HG02623 (cell line): ENCODE measurements at regions not wholly inside any gene's neighbourhood (a gene's known extent, or its start where the extent isn't known, plus 50 kb on each side); places are given as distances from the start of the nearest gene placed in this dataset.
A peak's percentile ranks its signal among the peaks of the same experiment; 100 is the strongest.

Experiments used
- ATAC-seq: cut with Tn5 transposase; IDR thresholded peaks from one replicate; pipeline ENCODE4 v1.9.1; 2021; ENCODE audit warnings: moderate library complexity; ENCODE audit not compliant: unreplicated experiment

GRCh38 chr13:44118881-44119280 lies 239.2 kb downstream of the LACC1 start:
- ATAC-seq: no peak

- ATAC-seq: no peak
These were observed 240.3 kb downstream of the LACC1 start for GRCh38 chr13:44120043-44120442.

DNA sequence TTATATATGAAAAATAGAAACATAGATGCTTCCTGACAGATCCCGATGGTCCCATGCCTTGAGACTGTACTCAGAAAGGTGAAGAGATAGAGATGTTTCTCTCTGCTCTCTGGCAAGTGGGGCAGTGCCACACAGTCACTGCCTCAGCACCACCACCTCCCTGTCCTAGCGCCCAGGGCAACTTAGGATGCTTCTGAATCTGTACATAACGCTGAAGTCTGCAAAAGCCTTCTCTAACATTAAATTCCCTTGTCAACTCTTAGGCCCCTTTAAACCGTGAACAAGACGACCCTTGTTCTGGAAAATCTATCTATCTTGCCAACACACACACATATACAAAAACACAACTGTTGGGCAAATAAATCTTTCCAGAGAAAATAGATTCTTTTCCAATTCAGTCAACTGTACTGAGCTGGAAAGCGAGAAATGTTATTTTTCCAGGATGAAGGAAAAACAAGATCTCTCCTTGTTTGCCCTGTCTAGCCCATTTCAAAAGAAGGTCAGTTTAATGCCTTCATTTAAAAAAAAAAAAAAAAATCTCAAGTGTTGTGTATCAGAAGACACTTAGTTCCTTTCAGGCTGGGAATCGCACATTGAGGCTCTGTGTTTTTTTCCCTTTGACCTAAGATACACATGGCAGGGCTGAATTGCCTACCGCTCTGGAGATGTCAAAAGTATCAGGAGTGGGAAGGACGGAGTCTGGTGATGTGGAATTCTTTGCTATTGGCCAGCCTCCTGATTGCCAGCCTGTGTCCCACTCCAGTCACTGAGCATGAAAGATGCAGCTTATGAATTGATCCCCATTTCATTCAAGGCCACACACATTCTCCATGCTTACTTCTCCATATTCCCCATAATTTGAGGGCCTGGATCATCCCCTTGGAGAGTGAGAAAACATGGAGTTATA lies 241.4 kb downstream of the LACC1 start:
- no peak for ATAC-seq

- no peak for ATAC-seq
These were observed 244.6 kb downstream of the LACC1 start for GRCh38 chr13:44124352-44124751.

DNA sequence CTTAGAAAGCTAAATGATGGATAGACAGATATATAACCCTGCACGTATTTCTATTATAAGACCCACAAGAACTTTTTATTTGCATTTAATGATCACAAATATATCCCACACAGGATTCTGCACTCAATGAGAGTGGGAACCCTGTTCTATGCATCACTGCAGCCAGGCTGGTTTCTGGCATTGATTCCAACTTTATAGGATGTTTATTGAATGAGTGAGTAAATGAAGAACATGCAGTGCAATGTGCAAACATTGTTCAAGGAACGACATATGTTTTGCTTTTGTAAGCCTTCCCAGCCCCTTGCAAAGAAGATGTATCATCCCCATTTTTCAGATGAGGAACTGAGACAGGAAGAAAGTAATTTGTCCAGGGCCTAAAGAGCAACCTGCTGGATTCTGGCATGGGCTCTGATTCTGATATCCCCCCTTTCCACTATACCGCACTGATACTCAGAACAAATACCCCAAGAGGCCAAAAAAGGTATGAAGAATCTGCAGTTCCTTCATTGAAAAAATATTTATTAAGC lies 246.3 kb downstream of the LACC1 start:
- no peak for ATAC-seq

- no peak for ATAC-seq
These were observed 245.0 kb upstream of the SERP2 start for GRCh38 chr13:44128552-44129001.

GRCh38 chr13:44129418-44129817 lies 244.2 kb upstream of the SERP2 start:
- no peak for ATAC-seq

GRCh38 chr13:44131069-44131614 lies 242.5 kb upstream of the SERP2 start:
- no peak for ATAC-seq

DNA sequence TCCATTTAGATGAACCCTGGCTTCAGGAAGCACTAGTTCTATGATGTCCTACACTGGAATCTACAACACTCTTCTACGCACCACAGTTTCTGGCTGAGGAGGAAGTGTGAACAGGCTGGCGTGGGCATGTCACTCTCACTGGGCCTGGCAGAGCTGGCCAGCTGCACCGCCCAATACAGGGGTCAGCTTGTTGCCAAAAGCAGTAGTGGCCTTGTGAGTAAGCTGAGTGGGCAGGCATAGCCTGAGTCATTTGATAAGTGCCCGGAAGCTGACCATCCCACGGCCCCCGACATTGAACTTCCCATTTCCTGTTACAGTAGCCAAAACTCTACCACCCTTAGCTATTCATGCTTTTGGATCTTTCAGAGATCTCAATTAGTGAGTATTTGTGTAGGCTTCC lies 240.9 kb upstream of the SERP2 start:
- ATAC-seq: no peak

DNA sequence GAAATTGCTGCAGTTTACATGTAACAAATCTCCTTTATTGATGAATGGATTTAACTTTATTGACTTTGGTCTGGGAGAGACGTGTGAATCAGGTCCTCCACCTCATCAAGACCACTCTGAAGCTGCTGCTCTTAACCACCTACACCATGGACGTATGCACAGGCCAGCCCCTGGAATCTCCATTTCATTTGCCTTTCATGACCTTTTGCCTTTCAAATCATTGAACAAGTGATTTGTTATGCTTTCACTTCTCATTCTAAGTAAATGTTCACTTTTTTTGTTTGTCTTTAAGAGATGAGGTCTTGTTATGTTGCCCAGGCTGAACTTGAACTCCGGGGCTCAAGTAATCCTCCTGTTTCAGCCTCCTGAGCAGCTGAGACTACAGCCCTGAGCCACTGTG lies 240.0 kb upstream of the SERP2 start:
- no peak for ATAC-seq

GRCh38 chr13:44135566-44135965 lies 238.1 kb upstream of the SERP2 start:
- no peak for ATAC-seq

- ATAC-seq: no peak
These were observed 236.8 kb upstream of the SERP2 start for GRCh38 chr13:44136696-44137268.

- no peak for ATAC-seq
These were observed 236.2 kb upstream of the SERP2 start for GRCh38 chr13:44137466-44137865.

DNA sequence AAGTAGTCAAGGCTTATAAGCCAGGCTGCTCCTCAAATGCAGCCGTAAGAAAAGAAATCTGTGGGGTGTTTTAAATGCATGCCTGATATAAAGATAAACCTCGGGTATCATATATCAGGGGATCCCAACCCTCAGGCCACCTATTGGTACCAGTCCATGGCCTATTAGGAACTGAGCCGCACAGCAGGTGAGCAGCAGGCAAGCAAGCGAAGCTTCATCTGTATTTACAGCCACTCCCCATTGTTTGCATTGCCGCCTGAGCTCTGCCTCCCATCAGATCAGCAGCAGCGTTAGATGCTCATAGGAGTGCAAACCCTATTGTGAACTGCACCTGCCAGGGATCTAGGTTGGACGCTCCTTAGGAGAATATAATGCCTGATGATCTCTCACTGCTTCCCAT lies 233.5 kb upstream of the SERP2 start:
- no peak for ATAC-seq

GRCh38 chr13:44140888-44141724 lies 232.5 kb upstream of the SERP2 start:
- no peak for ATAC-seq

DNA sequence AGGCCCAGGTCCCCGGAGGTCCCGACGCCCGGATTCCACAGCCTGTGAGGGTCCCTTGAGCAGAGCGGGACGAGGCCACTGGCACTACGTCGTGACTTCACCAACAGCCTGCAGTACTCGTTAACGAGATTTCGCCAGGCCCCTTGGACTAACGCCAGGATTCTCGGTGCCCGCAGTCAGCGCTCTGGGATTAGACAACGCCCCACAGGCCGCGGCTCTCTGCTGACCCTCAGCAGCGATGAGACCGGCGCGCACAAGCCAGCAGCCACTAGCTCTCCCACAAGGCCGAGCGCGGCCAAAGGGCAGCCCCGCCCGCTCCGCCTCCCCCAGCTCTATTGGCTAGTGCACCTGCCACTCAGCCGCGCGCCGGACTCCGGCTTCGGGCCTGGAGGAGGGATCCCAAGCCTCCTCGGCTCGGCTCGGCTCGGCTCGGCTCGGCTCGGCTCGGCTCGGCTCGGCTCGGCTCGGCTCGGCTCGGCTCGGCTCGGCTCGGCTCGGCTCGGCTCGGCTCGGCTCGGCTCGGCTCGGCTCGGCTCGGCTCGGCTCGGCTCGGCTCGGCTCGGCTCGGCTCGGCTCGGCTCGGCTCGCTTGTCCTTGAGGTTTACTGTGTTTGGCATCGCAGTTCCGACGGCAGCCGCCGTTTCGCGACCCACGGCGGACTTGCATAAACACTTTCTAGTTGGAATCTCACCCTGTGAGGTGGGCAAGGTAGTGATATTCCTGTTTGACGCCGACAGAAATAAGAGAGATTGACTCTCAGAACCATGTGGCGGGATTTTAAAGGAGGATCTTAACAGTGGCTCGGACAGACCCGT lies 231.7 kb upstream of the SERP2 start:
- peak; percentile 100 for ATAC-seq

GRCh38 chr13:44142540-44142867 lies 231.1 kb upstream of the SERP2 start:
- no peak for ATAC-seq

DNA sequence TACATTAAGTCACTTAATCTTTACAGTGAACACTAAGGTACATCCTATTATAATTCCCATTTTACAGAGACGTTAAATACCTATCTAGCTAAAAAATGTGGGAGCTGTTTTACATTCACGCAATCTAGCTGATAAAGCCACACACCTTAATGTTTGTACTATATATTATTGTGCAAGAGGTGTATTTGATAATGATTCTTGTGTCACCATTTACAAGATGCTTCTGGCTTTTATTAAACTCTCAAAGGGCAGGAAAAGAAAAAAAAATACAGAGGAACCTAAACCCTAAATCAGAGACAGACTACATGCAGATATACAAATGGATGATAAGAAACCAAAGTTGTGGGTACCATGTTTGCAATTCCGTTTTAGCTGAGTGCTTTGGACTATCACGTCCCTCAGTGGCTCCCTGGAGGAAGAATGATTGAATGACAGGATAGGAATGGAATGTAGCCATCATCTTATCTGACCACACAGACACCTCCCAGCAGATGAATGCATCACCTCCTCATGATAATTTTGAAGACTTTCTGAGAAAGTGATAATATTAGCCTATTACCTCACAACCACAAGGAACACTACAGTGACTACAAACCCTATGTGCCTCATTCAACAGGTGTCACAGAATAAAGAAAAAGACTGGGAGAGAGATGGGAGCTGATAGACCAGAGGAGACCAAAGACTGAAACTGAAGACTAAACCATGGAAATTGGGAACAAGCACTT lies 230.5 kb upstream of the SERP2 start:
- ATAC-seq: no peak

DNA sequence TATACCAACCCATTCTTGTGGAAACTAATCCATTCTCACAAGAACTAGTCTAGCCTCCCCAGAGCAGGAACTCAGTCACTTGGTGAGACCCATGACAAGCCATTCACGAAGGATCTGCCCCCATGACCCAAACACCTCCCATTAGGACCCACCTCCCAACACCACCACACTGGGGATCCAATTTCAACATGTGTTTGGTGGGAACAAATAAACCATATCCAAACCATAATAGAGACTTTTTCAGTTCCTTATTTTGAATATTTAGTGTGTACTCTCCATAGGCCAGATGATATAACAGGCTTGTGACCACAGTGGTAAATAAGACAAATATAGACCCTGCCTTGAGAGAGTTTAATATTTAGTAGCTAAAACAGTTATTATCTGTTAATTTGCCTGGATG lies 227.5 kb upstream of the SERP2 start:
- ATAC-seq: no peak

DNA sequence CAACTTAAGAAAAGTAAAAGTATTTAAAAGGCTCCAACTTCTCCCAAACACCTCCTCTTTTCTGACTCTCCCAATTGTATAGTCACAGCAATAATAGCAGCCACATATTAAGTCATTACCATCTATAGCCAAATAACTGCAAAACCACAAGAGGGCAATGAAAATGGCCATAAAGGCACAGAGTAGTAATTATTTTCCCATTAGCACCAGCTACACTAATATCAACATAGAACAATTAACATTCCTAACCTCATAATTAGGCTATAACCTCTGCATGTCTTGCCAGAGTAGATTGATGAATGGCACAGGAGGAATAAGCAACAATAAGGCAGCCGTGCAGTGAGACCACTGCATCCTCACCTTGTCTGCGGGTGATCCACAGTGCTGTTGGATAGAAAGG lies 226.4 kb upstream of the SERP2 start:
- no peak for ATAC-seq
